ENCODE measurements at regions not wholly inside any gene's neighbourhood (a gene's known extent, or its start where the extent isn't known, plus 50 kb on each side); places are given as distances from the start of the nearest gene placed in this dataset.

GRCh38 chr18:51639541-51639940 lies 442.1 kb upstream of the MEX3C start:
- Histone ChIP-seq H3K9me3 (ENCODE audit: control insufficient read depth in 1 of 2, insufficient read depth in 1 of 2, low read length in 2 of 2) (no peaks in the 10 kb centered on the region), H3K36me3 (ENCODE audit: insufficient read depth, low read length) (no peaks in the 10 kb centered on the region), H3K4me3 (ENCODE audit: low read length) (no peak overlapping the region), H3K27me3 (ENCODE audit: control insufficient read depth in 1 of 2, insufficient read depth in 2 of 2, low read length in 2 of 2) (no peaks in the 10 kb centered on the region), H3K27ac (ENCODE audit: low read depth in 1 of 2, low read length in 2 of 2) (no peak overlapping the region), H3K4me1 (ENCODE audit: insufficient read depth, low read length) (no peaks in the 10 kb centered on the region)
- ATAC-seq (ENCODE audit: poor library complexity) (no peak), DNase-seq (no peak)
- intact Hi-C loops (cut with DNase I, micrococcal nuclease) = no loop called here
- Mint-ChIP-seq H3K27me3 (no peaks in the 10 kb centered on the region), H3K27ac (no peak overlapping the region), H3K4me1 (ENCODE audit: low read depth) (no peaks in the 10 kb centered on the region), H3K4me3 (no peak overlapping the region), H3K36me3 (ENCODE audit: low read depth) (no peaks in the 10 kb centered on the region), H3K9me3 (peaks cover 2% of the 10 kb centered on the region)
- ChIA-PET CTCF (no interaction called here), POLR2A (no interaction called here)
- no peak for TF ChIP-seq CTCF (IDR thresholded peaks at IDR 0.05)

GRCh38 chr18:51643483-51643882 lies 446.0 kb upstream of the MEX3C start:
- TF ChIP-seq CTCF (IDR thresholded peaks at IDR 0.05) = no peak
- POLR2A ChIA-PET = no interaction called here
- intact Hi-C loops (cut with DNase I, micrococcal nuclease) = no loop called here

GRCh38 chr18:51645607-51646006 lies 448.1 kb upstream of the MEX3C start:
- no peak overlapping the region for H3K4me3 Mint-ChIP-seq
- no peak overlapping the region for H3K4me3 ChIP-seq (ENCODE audit: low read length)
- no peaks in the 10 kb centered on the region for H3K36me3 Mint-ChIP-seq (ENCODE audit: low read depth)
- H3K27ac Mint-ChIP-seq = no peak overlapping the region
- DNase-seq (no peak), ATAC-seq (ENCODE audit: poor library complexity) (no peak)
- H3K4me1 Mint-ChIP-seq (ENCODE audit: low read depth) = no peaks in the 10 kb centered on the region
- CTCF ChIA-PET = no interaction called here
- H3K27me3 Mint-ChIP-seq = no peaks in the 10 kb centered on the region
- H3K27me3 ChIP-seq (ENCODE audit: control insufficient read depth in 1 of 2, insufficient read depth in 2 of 2, low read length in 2 of 2) = no peaks in the 10 kb centered on the region
- no peak for TF ChIP-seq CTCF (IDR thresholded peaks at IDR 0.05)
- no peaks in the 10 kb centered on the region for H3K9me3 Mint-ChIP-seq
- H3K4me1 ChIP-seq (ENCODE audit: insufficient read depth, low read length) = no peaks in the 10 kb centered on the region
- H3K9me3 ChIP-seq (ENCODE audit: control insufficient read depth in 1 of 2, insufficient read depth in 1 of 2, low read length in 2 of 2) = no peaks in the 10 kb centered on the region
- intact Hi-C loops (cut with DNase I, micrococcal nuclease) = no loop called here
- no peaks in the 10 kb centered on the region for H3K36me3 ChIP-seq (ENCODE audit: insufficient read depth, low read length)
- no peak overlapping the region for H3K27ac ChIP-seq (ENCODE audit: low read depth in 1 of 2, low read length in 2 of 2)
- POLR2A ChIA-PET = no interaction called here

More at GRCh38 chr18:51643483-51643882, 446.0 kb upstream of the MEX3C start:
- no peaks in the 10 kb centered on the region for H3K27me3 ChIP-seq (ENCODE audit: control insufficient read depth in 1 of 2, insufficient read depth in 2 of 2, low read length in 2 of 2)
- Mint-ChIP-seq H3K4me3 (no peak overlapping the region), H3K27ac (no peak overlapping the region), H3K36me3 (ENCODE audit: low read depth) (no peaks in the 10 kb centered on the region), H3K9me3 (no peaks in the 10 kb centered on the region), H3K4me1 (ENCODE audit: low read depth) (no peaks in the 10 kb centered on the region), H3K27me3 (no peaks in the 10 kb centered on the region)
- no peak for ATAC-seq (ENCODE audit: poor library complexity)
- no peaks in the 10 kb centered on the region for H3K9me3 ChIP-seq (ENCODE audit: control insufficient read depth in 1 of 2, insufficient read depth in 1 of 2, low read length in 2 of 2)
- no peaks in the 10 kb centered on the region for H3K36me3 ChIP-seq (ENCODE audit: insufficient read depth, low read length)
- DNase-seq = no peak
- H3K27ac ChIP-seq (ENCODE audit: low read depth in 1 of 2, low read length in 2 of 2) = no peak overlapping the region
- CTCF ChIA-PET = no interaction called here
- H3K4me1 ChIP-seq (ENCODE audit: insufficient read depth, low read length) = no peaks in the 10 kb centered on the region
- no peak overlapping the region for H3K4me3 ChIP-seq (ENCODE audit: low read length)

Measured in CD4-positive, alpha-beta T cell (primary cell).